ENCODE measurements at regions not wholly inside any gene's neighbourhood (a gene's known extent, or its start where the extent isn't known, plus 50 kb on each side); places are given as distances from the start of the nearest gene placed in this dataset.

- no peaks in the 10 kb centered on the region for H3K79me2 ChIP-seq (ENCODE audit: insufficient read depth, low read length)
- H3K4me2 ChIP-seq (ENCODE audit: low read depth, low read length, poor library complexity, severe bottlenecking) = no peak overlapping the region
- TF ChIP-seq EZH2phosphoT487 (conservative IDR thresholded peaks at IDR 0.05; ENCODE audit: low read length) (no peak), CTCF (IDR thresholded peaks at IDR 0.05; ENCODE audit: insufficient read depth, low read length, poor library complexity, severe bottlenecking) (no peak)
- H4K20me1 ChIP-seq (ENCODE audit: low read depth, low read length) = no peaks in the 10 kb centered on the region
- H3K9me3 ChIP-seq (ENCODE audit: insufficient read depth, low read length) = no peaks in the 10 kb centered on the region
- H3K9me2 ChIP-seq (replicated peaks; ENCODE audit: insufficient read depth, low read length) = no peaks in the 10 kb centered on the region
- no peak overlapping the region for H2AFZ ChIP-seq (ENCODE audit: low read depth, low read length, severe bottlenecking)
- no peaks in the 10 kb centered on the region for H3F3A ChIP-seq (ENCODE audit: insufficient read depth)
- H3K27ac ChIP-seq (ENCODE audit: low read depth, low read length) = no peak overlapping the region
- H3K4me3 ChIP-seq (ENCODE audit: insufficient read depth, low read length, poor library complexity, severe bottlenecking) = no peak overlapping the region
- H3K36me3 ChIP-seq (ENCODE audit: low read length) = no peaks in the 10 kb centered on the region
- no peaks in the 10 kb centered on the region for H3K27me3 ChIP-seq (ENCODE audit: low read length)
- no peak overlapping the region for H3K9ac ChIP-seq (ENCODE audit: low read length)
These were observed 377.7 kb upstream of the MAF start for GRCh38 chr16:79977940-79978836.

- Histone ChIP-seq H4K20me1 (ENCODE audit: low read depth, low read length) (no peaks in the 10 kb centered on the region), H2AFZ (ENCODE audit: low read depth, low read length, severe bottlenecking) (no peak overlapping the region), H3K9me2 (replicated peaks; ENCODE audit: insufficient read depth, low read length) (no peaks in the 10 kb centered on the region), H3K79me2 (ENCODE audit: insufficient read depth, low read length) (no peaks in the 10 kb centered on the region), H3K9ac (ENCODE audit: low read length) (no peak overlapping the region), H3F3A (ENCODE audit: insufficient read depth) (no peaks in the 10 kb centered on the region), H3K4me3 (ENCODE audit: insufficient read depth, low read length, poor library complexity, severe bottlenecking) (no peak overlapping the region), H3K4me2 (ENCODE audit: low read depth, low read length, poor library complexity, severe bottlenecking) (no peak overlapping the region), H3K36me3 (ENCODE audit: low read length) (no peaks in the 10 kb centered on the region), H3K27ac (ENCODE audit: low read depth, low read length) (no peak overlapping the region), H3K9me3 (ENCODE audit: insufficient read depth, low read length) (no peaks in the 10 kb centered on the region), H3K27me3 (ENCODE audit: low read length) (no peaks in the 10 kb centered on the region)
- TF ChIP-seq EZH2phosphoT487 (conservative IDR thresholded peaks at IDR 0.05; ENCODE audit: low read length) (no peak), CTCF (IDR thresholded peaks at IDR 0.05; ENCODE audit: insufficient read depth, low read length, poor library complexity, severe bottlenecking) (no peak)
These were observed 372.8 kb upstream of the MAF start for GRCh38 chr16:79973320-79973719.

GRCh38 chr16:79972053-79972704 is 371.6 kb upstream of the MAF start:
- H3K27me3 ChIP-seq (ENCODE audit: low read length) = no peaks in the 10 kb centered on the region
- H3F3A ChIP-seq (ENCODE audit: insufficient read depth) = no peaks in the 10 kb centered on the region
- H3K79me2 ChIP-seq (ENCODE audit: insufficient read depth, low read length) = no peaks in the 10 kb centered on the region
- no peak overlapping the region for H3K4me3 ChIP-seq (ENCODE audit: insufficient read depth, low read length, poor library complexity, severe bottlenecking)
- no peaks in the 10 kb centered on the region for H3K36me3 ChIP-seq (ENCODE audit: low read length)
- no peak overlapping the region for H3K4me2 ChIP-seq (ENCODE audit: low read depth, low read length, poor library complexity, severe bottlenecking)
- no peak overlapping the region for H3K9ac ChIP-seq (ENCODE audit: low read length)
- no peak overlapping the region for H2AFZ ChIP-seq (ENCODE audit: low read depth, low read length, severe bottlenecking)
- no peaks in the 10 kb centered on the region for H4K20me1 ChIP-seq (ENCODE audit: low read depth, low read length)
- H3K9me3 ChIP-seq (ENCODE audit: insufficient read depth, low read length) = no peaks in the 10 kb centered on the region
- no peaks in the 10 kb centered on the region for H3K9me2 ChIP-seq (replicated peaks; ENCODE audit: insufficient read depth, low read length)
- TF ChIP-seq CTCF (IDR thresholded peaks at IDR 0.05; ENCODE audit: insufficient read depth, low read length, poor library complexity, severe bottlenecking) (no peak), EZH2phosphoT487 (conservative IDR thresholded peaks at IDR 0.05; ENCODE audit: low read length) (no peak)
- H3K27ac ChIP-seq (ENCODE audit: low read depth, low read length) = no peak overlapping the region

Data from SU-DHL-6 (cell line).